GM13977 (cell line): ENCODE measurements at regions not wholly inside any gene's neighbourhood (a gene's known extent, or its start where the extent isn't known, plus 50 kb on each side); places are given as distances from the start of the nearest gene placed in this dataset.

Source experiments
- DNase-seq: peaks from one replicate; pipeline ENCODE4 v3.0.0; 2012; ENCODE audit warnings: low spot score
- in situ Hi-C: fragments of 300-500 bp; cut with MboI; formaldehyde crosslinking; loops from one replicate; pipeline ENCODE4 v1.12.0; 2022; ENCODE audit warnings: low sequenced_read_pairs, low pct_unique_long_range_greater_than_20kb, mixed read lengths, inconsistent platforms; ENCODE audit not compliant: unreplicated experiment
- TF ChIP-seq, protein P1 (sequence below): IDR thresholded peaks from 2 replicates; pipeline ENCODE4 v1.5.1; 2012; ENCODE audit warnings: mild to moderate bottlenecking, control low read depth; ENCODE audit not compliant: insufficient read depth; ENCODE audit errors: extremely low read depth, missing control alignments

DNA sequence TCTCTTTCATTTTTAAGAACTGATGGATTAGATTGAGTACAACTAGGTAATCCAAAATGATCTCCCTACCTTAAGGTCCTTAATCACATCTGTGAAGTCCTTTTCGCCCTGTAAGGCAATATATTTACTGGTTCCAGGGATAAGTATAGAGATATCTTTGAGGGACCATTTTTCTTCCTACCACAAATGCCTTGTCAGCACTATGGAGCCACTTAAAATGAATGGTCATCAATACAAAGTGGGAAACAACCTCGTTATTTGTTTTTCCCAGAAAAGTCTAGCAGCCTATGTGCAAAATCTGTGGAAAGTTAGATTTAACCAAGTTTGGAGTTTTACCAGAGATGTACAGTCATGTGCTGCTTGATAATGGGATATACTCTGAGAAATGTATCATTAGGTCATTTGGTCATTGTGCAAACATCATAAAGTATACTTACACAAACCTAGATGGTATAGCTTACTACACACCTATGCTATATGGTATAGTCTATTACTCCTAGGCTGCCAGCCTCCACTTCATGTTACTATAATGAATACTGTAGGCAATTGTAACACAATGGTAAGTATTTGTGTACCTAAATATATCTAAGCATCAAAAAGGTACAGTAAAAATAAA, 366.2 kb upstream of the TMEM229A start:
- no peak for DNase-seq
- TF ChIP-seq, protein P1, sequence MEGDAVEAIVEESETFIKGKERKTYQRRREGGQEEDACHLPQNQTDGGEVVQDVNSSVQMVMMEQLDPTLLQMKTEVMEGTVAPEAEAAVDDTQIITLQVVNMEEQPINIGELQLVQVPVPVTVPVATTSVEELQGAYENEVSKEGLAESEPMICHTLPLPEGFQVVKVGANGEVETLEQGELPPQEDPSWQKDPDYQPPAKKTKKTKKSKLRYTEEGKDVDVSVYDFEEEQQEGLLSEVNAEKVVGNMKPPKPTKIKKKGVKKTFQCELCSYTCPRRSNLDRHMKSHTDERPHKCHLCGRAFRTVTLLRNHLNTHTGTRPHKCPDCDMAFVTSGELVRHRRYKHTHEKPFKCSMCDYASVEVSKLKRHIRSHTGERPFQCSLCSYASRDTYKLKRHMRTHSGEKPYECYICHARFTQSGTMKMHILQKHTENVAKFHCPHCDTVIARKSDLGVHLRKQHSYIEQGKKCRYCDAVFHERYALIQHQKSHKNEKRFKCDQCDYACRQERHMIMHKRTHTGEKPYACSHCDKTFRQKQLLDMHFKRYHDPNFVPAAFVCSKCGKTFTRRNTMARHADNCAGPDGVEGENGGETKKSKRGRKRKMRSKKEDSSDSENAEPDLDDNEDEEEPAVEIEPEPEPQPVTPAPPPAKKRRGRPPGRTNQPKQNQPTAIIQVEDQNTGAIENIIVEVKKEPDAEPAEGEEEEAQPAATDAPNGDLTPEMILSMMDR = no peak
- in situ Hi-C loops = no loop called here

DNA sequence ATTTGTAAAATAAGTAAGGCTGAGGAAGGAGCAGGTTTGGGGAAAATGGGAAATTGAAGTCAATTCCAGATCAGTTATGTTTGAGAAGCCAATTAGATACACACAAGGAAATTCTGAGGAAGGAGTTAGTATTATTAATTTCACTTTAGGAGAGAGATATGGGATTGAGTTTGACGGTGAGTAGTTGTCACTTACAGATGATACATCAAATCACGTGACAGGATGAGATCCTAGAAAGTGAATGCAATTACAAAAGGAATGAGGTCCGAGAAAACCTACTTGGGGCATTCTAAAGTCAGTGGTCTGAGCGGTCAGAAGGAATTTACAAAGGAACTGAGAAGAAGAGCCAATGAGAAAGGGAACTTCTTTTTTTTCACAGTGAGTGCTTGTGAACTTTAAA, 364.3 kb upstream of the TMEM229A start:
- no peak for DNase-seq
- TF ChIP-seq, protein P1 = no peak
- in situ Hi-C loops = no loop called here

DNA sequence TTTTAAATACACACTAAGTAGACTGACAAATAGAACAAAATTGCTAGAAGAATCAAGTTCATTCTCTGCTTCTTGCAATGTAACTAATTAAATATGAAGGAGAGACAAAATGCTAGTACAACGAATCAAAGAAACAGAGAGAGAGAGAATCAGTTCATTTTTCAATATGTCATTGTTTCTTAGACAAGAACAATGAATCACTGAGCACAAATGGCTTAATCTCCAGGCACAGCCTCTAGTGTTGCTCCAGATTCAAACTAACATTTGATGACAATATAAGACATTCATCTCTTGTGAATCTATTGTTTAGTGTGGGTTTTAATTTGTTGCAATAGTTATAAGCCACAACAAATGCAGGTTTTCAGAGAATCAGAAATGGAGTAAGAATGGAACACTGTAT, 357.4 kb upstream of the TMEM229A start:
- in situ Hi-C loops = no loop called here
- DNase-seq = no peak
- TF ChIP-seq, protein P1 = no peak

DNA sequence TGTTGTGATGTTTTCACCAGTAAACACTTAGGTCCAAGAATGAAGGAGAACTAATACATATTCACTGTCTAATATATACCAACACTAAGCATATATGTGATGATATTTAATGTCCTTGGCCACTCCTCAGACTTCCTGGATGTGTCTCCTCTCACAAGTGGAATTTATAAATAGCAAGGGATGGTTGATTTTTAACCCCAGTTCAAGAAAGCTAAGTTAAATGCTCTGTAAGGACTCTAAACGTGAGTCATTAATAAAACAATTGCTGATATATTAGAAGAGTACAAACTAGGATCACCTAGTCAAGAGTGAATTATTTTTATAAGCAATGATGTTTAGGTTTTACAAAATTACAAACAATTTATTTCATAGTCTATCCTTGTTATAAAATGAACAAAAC, 355.9 kb upstream of the TMEM229A start:
- DNase-seq = no peak
- in situ Hi-C loops = no loop called here
- TF ChIP-seq, protein P1 = no peak

DNA sequence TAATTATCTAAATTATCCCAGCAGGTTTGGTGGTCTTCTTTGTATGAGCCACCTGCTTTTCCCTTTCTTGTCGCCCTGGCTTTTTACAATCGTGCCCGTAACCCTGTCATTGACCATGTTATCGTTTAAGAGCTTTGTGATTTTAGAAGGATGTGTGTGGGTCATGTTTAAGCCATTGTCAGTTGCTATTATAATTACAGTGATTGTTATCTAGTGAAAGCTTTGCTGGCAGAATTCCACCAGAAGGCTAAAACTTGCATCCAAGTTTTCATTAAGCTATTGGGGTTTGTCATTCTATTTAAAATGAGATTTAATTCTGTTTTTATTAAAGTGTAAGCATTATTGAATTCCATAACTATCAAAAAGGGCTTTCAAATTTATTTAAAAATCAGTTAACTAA, 354.2 kb upstream of the TMEM229A start:
- in situ Hi-C loops = no loop called here
- DNase-seq = no peak
- TF ChIP-seq, protein P1 = no peak

DNA sequence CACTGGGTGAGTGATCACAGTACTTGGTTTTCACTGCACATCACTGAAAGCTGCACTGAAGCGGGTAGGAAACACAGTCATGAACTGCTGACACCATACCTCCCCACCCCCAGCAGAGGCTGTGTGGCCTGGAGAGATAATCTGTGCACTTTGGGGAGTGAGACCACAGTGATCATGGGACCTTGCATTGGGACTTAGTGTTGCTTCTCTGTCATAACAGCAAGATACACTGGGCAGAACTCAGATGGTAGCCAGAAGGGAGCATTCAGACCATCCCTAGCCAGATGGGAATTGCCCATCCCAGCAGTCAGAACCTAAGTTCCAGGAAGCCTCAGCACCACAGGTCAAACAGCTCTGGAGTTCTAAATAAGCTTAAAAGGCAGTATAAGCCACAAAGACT, 346.4 kb upstream of the TMEM229A start:
- DNase-seq = no peak
- TF ChIP-seq, protein P1 = no peak
- in situ Hi-C loops = no loop called here

DNA sequence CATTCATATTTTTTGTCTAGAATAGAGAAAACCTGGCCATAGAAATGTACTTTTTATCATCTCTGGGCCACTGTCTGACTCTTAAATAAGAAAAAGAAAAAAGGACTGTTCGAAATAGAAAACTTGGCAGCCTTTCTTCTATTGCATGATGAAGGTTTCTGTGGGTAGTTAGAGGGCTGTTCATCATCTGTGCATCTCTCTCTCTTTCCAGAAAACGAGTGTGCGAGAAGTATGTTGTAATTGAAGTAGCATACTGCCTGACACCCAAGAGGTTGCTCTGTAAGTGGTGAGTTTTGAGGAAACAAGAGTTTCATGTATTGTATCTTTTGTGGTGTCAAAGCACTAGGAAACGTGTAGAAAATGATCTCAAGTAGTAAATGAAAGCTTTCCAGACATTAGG, 343.2 kb upstream of the TMEM229A start:
- DNase-seq = no peak
- TF ChIP-seq, protein P1 = no peak
- in situ Hi-C loops = no loop called here
